ENCODE measurements at regions not wholly inside any gene's neighbourhood (a gene's known extent, or its start where the extent isn't known, plus 50 kb on each side); places are given as distances from the start of the nearest gene placed in this dataset.
A peak's percentile ranks its signal among the peaks of the same experiment; 100 is the strongest.

- DNase-seq, result no peak
- no peaks in the 10 kb centered on the region for H3K27me3 ChIP-seq (replicated peaks)
- H3K4me3 ChIP-seq (ENCODE audit: low read depth, low read length), result no peak overlapping the region
- in situ Hi-C loops (cut with HindIII; ENCODE audit: low pct_ligation_motif_present, low sequenced_read_pairs), result no loop called here
- H3K27ac ChIP-seq, result no peak overlapping the region
- no peak for TF ChIP-seq CTCF (IDR thresholded peaks at IDR 0.05; ENCODE audit: low read depth, low read length, missing control alignments)
- no peaks in the 10 kb centered on the region for H3K36me3 ChIP-seq (replicated peaks)
Measured at GRCh38 chrX:150038986-150039599, 100.8 kb upstream of the EOLA2 start.

GRCh38 chrX:150041208-150041607 lies 102.9 kb upstream of the EOLA2 start:
- H3K27me3 ChIP-seq (replicated peaks), result no peaks in the 10 kb centered on the region
- H3K27ac ChIP-seq, result no peak overlapping the region
- H3K4me3 ChIP-seq (ENCODE audit: low read depth, low read length), result no peak overlapping the region
- no peaks in the 10 kb centered on the region for H3K36me3 ChIP-seq (replicated peaks)
- in situ Hi-C loops (cut with HindIII; ENCODE audit: low pct_ligation_motif_present, low sequenced_read_pairs), result no loop called here
- TF ChIP-seq CTCF (IDR thresholded peaks at IDR 0.05; ENCODE audit: low read depth, low read length, missing control alignments), result no peak
- no peak for DNase-seq

- no peaks in the 10 kb centered on the region for H3K27me3 ChIP-seq (replicated peaks)
- H3K27ac ChIP-seq, result no peak overlapping the region
- no peak for TF ChIP-seq CTCF (IDR thresholded peaks at IDR 0.05; ENCODE audit: low read depth, low read length, missing control alignments)
- H3K36me3 ChIP-seq (replicated peaks), result no peaks in the 10 kb centered on the region
- no peak overlapping the region for H3K4me3 ChIP-seq (ENCODE audit: low read depth, low read length)
- DNase-seq, result no peak
- in situ Hi-C loops (cut with HindIII; ENCODE audit: low pct_ligation_motif_present, low sequenced_read_pairs), result no loop called here
Measured at GRCh38 chrX:150044556-150044955, 106.3 kb upstream of the EOLA2 start.

- Histone ChIP-seq H3K27ac (no peak overlapping the region), H3K27me3 (replicated peaks) (no peaks in the 10 kb centered on the region), H3K36me3 (replicated peaks) (no peaks in the 10 kb centered on the region), H3K4me3 (ENCODE audit: low read depth, low read length) (no peak overlapping the region)
- in situ Hi-C loops (cut with HindIII; ENCODE audit: low pct_ligation_motif_present, low sequenced_read_pairs), result no loop called here
- DNase-seq, result no peak
- no peak for TF ChIP-seq CTCF (IDR thresholded peaks at IDR 0.05; ENCODE audit: low read depth, low read length, missing control alignments)
Measured at GRCh38 chrX:150047818-150048217, 109.5 kb upstream of the EOLA2 start.

GRCh38 chrX:150049647-150050046 lies 111.4 kb upstream of the EOLA2 start:
- TF ChIP-seq CTCF (IDR thresholded peaks at IDR 0.05; ENCODE audit: low read depth, low read length, missing control alignments), result no peak
- no peaks in the 10 kb centered on the region for H3K36me3 ChIP-seq (replicated peaks)
- no peak overlapping the region for H3K27ac ChIP-seq
- no peak overlapping the region for H3K4me3 ChIP-seq (ENCODE audit: low read depth, low read length)
- H3K27me3 ChIP-seq (replicated peaks), result no peaks in the 10 kb centered on the region
- no peak for DNase-seq
- in situ Hi-C loops (cut with HindIII; ENCODE audit: low pct_ligation_motif_present, low sequenced_read_pairs), result no loop called here

GRCh38 chrX:150050387-150050786 lies 112.1 kb upstream of the EOLA2 start:
- in situ Hi-C loops (cut with HindIII; ENCODE audit: low pct_ligation_motif_present, low sequenced_read_pairs), result no loop called here
- Histone ChIP-seq H3K27me3 (replicated peaks) (no peaks in the 10 kb centered on the region), H3K4me3 (ENCODE audit: low read depth, low read length) (no peak overlapping the region), H3K36me3 (replicated peaks) (no peaks in the 10 kb centered on the region), H3K27ac (no peak overlapping the region)
- DNase-seq, result no peak
- peak; percentile 4 for TF ChIP-seq CTCF (IDR thresholded peaks at IDR 0.05; ENCODE audit: low read depth, low read length, missing control alignments)

Measured in brain microvascular endothelial cell (primary cell).